Stimulated activated CD4-positive, alpha-beta T cell treated with anti-CD3 and anti-CD28 coated beads, Interleukin-12 subunit alpha, Interleukin-12 subunit beta, amount 100 ng/mL, for 4 hours (primary cell): ENCODE measurements at regions not wholly inside any gene's neighbourhood (a gene's known extent, or its start where the extent isn't known, plus 50 kb on each side); places are given as distances from the start of the nearest gene placed in this dataset.

Experiments
- DNase-seq: peaks from one replicate; pipeline ENCODE4 v3.0.0-alpha.2; 2020

- DNase-seq = no peak
Measured at GRCh38 chr5:58090704-58091103, 369.2 kb downstream of the PLK2 start.

GRCh38 chr5:58088941-58089340 is 370.9 kb downstream of the PLK2 start:
- DNase-seq = no peak

- no peak for DNase-seq
Measured at GRCh38 chr5:58087905-58088304, 372.0 kb downstream of the PLK2 start.

- no peak for DNase-seq
Measured at GRCh38 chr5:58087123-58087522, 372.8 kb downstream of the PLK2 start.

GRCh38 chr5:58085800-58086199 is 374.1 kb downstream of the PLK2 start:
- DNase-seq = no peak

GRCh38 chr5:58081435-58081834 is 378.5 kb downstream of the PLK2 start:
- no peak for DNase-seq

- DNase-seq = no peak
Measured at GRCh38 chr5:58080573-58080972, 379.3 kb downstream of the PLK2 start.

GRCh38 chr5:58077966-58078365 is 381.9 kb downstream of the PLK2 start:
- no peak for DNase-seq

- no peak for DNase-seq
Measured at GRCh38 chr5:58077416-58077815, 382.5 kb downstream of the PLK2 start.

- DNase-seq = no peak
Measured at GRCh38 chr5:58076483-58077257, 383.2 kb downstream of the PLK2 start.

GRCh38 chr5:58075907-58076306 is 384.0 kb downstream of the PLK2 start:
- DNase-seq = no peak

GRCh38 chr5:58074717-58075116 is 385.2 kb downstream of the PLK2 start:
- no peak for DNase-seq

GRCh38 chr5:58074222-58074621 is 385.7 kb downstream of the PLK2 start:
- DNase-seq = no peak

GRCh38 chr5:58073243-58073642 is 386.6 kb downstream of the PLK2 start:
- no peak for DNase-seq

GRCh38 chr5:58072300-58072965 is 387.5 kb downstream of the PLK2 start:
- DNase-seq = no peak

GRCh38 chr5:58071566-58071965 is 388.3 kb downstream of the PLK2 start:
- DNase-seq = no peak

- DNase-seq = no peak
Measured at GRCh38 chr5:58069846-58070245, 390.0 kb downstream of the PLK2 start.

GRCh38 chr5:58069016-58069705 is 390.7 kb downstream of the PLK2 start:
- no peak for DNase-seq

- no peak for DNase-seq
Measured at GRCh38 chr5:58066557-58066956, 393.3 kb downstream of the PLK2 start.

- no peak for DNase-seq
Measured at GRCh38 chr5:58066076-58066475, 393.8 kb downstream of the PLK2 start.

- no peak for DNase-seq
Measured at GRCh38 chr5:58064801-58065200, 395.1 kb downstream of the PLK2 start.

- DNase-seq = no peak
Measured at GRCh38 chr5:58060996-58061395, 398.9 kb downstream of the PLK2 start.

GRCh38 chr5:58057324-58057723 is 402.6 kb downstream of the PLK2 start:
- no peak for DNase-seq

GRCh38 chr5:58056546-58056945 is 403.3 kb downstream of the PLK2 start:
- DNase-seq = no peak
